Neural cell (in vitro differentiated cells): ENCODE measurements at regions not wholly inside any gene's neighbourhood (a gene's known extent, or its start where the extent isn't known, plus 50 kb on each side); places are given as distances from the start of the nearest gene placed in this dataset.
A peak's percentile ranks its signal among the peaks of the same experiment; 100 is the strongest.

Experiments used
- H2AFZ ChIP-seq: fragments of 200-600, 300-800 bp; sonication (generic), shearing (Covaris generic); 2 replicates; pipeline ENCODE4 v1.6.0; 2014; ENCODE audit warnings: low read depth, mild to moderate bottlenecking, antibody characterized with exemption, low read length, moderate library complexity
- H3F3A ChIP-seq: fragments of 200-600 bp; shearing (Covaris generic); 2 replicates; pipeline ENCODE4 v1.6.1; 2016; ENCODE audit warnings: mild to moderate bottlenecking, moderate library complexity, mixed read lengths, antibody characterized with exemption, low read length; ENCODE audit not compliant: insufficient read depth, poor library complexity, severe bottlenecking
- H3K27ac ChIP-seq: fragments of 200-600, 300-800 bp; sonication (generic), shearing (Covaris generic); 2 replicates; pipeline ENCODE4 v1.5.1; 2014; ENCODE audit warnings: mild to moderate bottlenecking, low read length, moderate library complexity
- H3K27me3 ChIP-seq: fragments of 300-800, 200-600 bp; sonication (generic), shearing (Covaris generic); 2 replicates; pipeline ENCODE4 v1.6.0; 2014; ENCODE audit warnings: mild to moderate bottlenecking, low read depth, low read length, moderate library complexity; ENCODE audit not compliant: insufficient read depth
- H3K36me3 ChIP-seq: fragments of 300-800, 200-600 bp; sonication (generic), shearing (Covaris generic); 2 replicates; pipeline ENCODE4 v1.5.1; 2014; ENCODE audit warnings: mild to moderate bottlenecking, antibody characterized with exemption, low read length, moderate library complexity; ENCODE audit not compliant: insufficient read depth
- H3K4me2 ChIP-seq: fragments of 300-800, 200-600 bp; sonication (generic), shearing (Covaris generic); 2 replicates; pipeline ENCODE4 v1.6.0; 2014; ENCODE audit warnings: mild to moderate bottlenecking, low read length
- H3K4me3 ChIP-seq: fragments of 300-800, 200-600 bp; sonication (generic), shearing (Covaris generic); 2 replicates; pipeline ENCODE4 v1.5.1; 2014; ENCODE audit warnings: mild to moderate bottlenecking, low read length, moderate library complexity
- H3K79me2 ChIP-seq: fragments of 200-600 bp; shearing (Covaris generic); replicated peaks from 2 replicates; pipeline ENCODE4 v1.6.0; 2014; ENCODE audit warnings: mild to moderate bottlenecking, low read length, moderate library complexity; ENCODE audit not compliant: insufficient read depth
- H3K9ac ChIP-seq: fragments of 300-800, 200-600 bp; sonication (generic), shearing (Covaris generic); 2 replicates; pipeline ENCODE4 v1.6.1; 2016; ENCODE audit warnings: mild to moderate bottlenecking, low read length, mixed read lengths
- H3K9me2 ChIP-seq: fragments of 200-600 bp; shearing (Covaris generic); 2 replicates; pipeline ENCODE4 v1.6.1; 2016; ENCODE audit warnings: mild to moderate bottlenecking, low read length, mixed read lengths; ENCODE audit not compliant: insufficient read depth
- H3K9me3 ChIP-seq: fragments of 200-600, 300-800 bp; sonication (generic), shearing (Covaris generic); 2 replicates; pipeline ENCODE4 v1.6.1; 2016; ENCODE audit warnings: mild to moderate bottlenecking, mixed run types, low read length, moderate library complexity, mixed read lengths
- H4K20me1 ChIP-seq: fragments of 200-600 bp; shearing (Covaris generic); 2 replicates; pipeline ENCODE4 v1.6.1; 2016; ENCODE audit warnings: mild to moderate bottlenecking, mixed run types; ENCODE audit not compliant: insufficient read depth
- CTCF ChIP-seq: fragments of 450-650 bp; IDR thresholded peaks from 2 replicates; pipeline ENCODE4 v1.5.1; 2014; ENCODE audit warnings: antibody characterized with exemption, mild to moderate bottlenecking, moderate library complexity; ENCODE audit not compliant: poor library complexity, severe bottlenecking
- EP300 ChIP-seq: fragments of 450-650 bp; conservative IDR thresholded peaks from 2 replicates; pipeline ENCODE4 v1.6.1; 2014; ENCODE audit warnings: antibody characterized with exemption, mild to moderate bottlenecking, moderate library complexity; ENCODE audit not compliant: poor library complexity, severe bottlenecking
- EZH2 ChIP-seq: fragments of 200-600, 300-800 bp; shearing (Covaris generic), sonication (generic); IDR thresholded peaks from 2 replicates; pipeline ENCODE4 v1.6.1; 2014; ENCODE audit warnings: antibody characterized with exemption, low read length, borderline replicate concordance, mild to moderate bottlenecking; ENCODE audit not compliant: insufficient read depth, poor library complexity, severe bottlenecking
- MXI1 ChIP-seq: fragments of 450-650 bp; conservative IDR thresholded peaks from 2 replicates; pipeline ENCODE4 v1.6.1; 2014; ENCODE audit warnings: antibody characterized with exemption, mild to moderate bottlenecking; ENCODE audit not compliant: poor library complexity, severe bottlenecking
- POLR2AphosphoS5 ChIP-seq: IDR thresholded peaks from 2 replicates; pipeline ENCODE4 v1.6.1; 2012
- RAD21 ChIP-seq: fragments of 450-650 bp; conservative IDR thresholded peaks from 2 replicates; pipeline ENCODE4 v1.6.1; 2014; ENCODE audit warnings: antibody characterized with exemption, mild to moderate bottlenecking, moderate library complexity
- REST ChIP-seq: IDR thresholded peaks from 2 replicates; pipeline ENCODE4 v1.6.1; 2012; ENCODE audit warnings: borderline replicate concordance
- SMC3 ChIP-seq: fragments of 450-650 bp; conservative IDR thresholded peaks from 2 replicates; pipeline ENCODE4 v1.6.1; 2014; ENCODE audit warnings: antibody characterized with exemption, mild to moderate bottlenecking, moderate library complexity; ENCODE audit not compliant: poor library complexity
- TAF1 ChIP-seq: IDR thresholded peaks from 2 replicates; pipeline ENCODE4 v1.6.1; 2012; ENCODE audit warnings: low read depth

DNA sequence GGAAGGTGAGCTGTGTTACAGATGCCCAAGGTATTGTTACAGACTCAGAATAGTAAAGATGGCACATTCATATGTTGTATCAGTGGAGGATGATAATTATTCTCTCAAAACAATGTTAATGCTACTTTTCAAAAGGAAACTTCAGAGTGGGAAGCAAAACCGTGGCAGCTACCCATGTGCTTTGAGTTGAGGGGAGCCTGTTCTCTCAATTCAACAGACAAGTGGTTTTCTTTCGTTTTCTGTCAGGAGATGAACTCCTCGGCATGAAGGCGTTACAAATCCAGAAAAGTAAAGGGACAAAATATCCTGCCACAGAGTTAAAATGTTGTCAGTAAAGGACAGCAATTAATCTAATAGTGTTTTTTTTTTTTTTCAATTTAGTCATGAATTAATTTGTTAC lies 629.4 kb upstream of the GBE1 start:
- H3K79me2 ChIP-seq: no peaks in the 10 kb centered on the region
- no peak overlapping the region for H3K4me3 ChIP-seq
- no peak overlapping the region for H2AFZ ChIP-seq
- H3K36me3 ChIP-seq: no peaks in the 10 kb centered on the region
- no peak for TF ChIP-seq MXI1
- no peaks in the 10 kb centered on the region for H4K20me1 ChIP-seq
- H3K9ac ChIP-seq: no peak overlapping the region
- H3K27ac ChIP-seq: no peak overlapping the region
- no peaks in the 10 kb centered on the region for H3K9me3 ChIP-seq
- no peaks in the 10 kb centered on the region for H3K27me3 ChIP-seq
- H3K4me2 ChIP-seq: no peak overlapping the region
- no peaks in the 10 kb centered on the region for H3K9me2 ChIP-seq
- H3F3A ChIP-seq: no peaks in the 10 kb centered on the region

GRCh38 chr3:82386647-82387046 lies 625.2 kb upstream of the GBE1 start:
- no peaks in the 10 kb centered on the region for H3K36me3 ChIP-seq
- no peaks in the 10 kb centered on the region for H4K20me1 ChIP-seq
- no peaks in the 10 kb centered on the region for H3K9me2 ChIP-seq
- H3K4me2 ChIP-seq: no peak overlapping the region
- no peaks in the 10 kb centered on the region for H3K79me2 ChIP-seq
- H3K9ac ChIP-seq: no peak overlapping the region
- H2AFZ ChIP-seq: no peak overlapping the region
- no peak overlapping the region for H3K4me3 ChIP-seq
- H3K27me3 ChIP-seq: no peaks in the 10 kb centered on the region
- no peaks in the 10 kb centered on the region for H3K9me3 ChIP-seq
- no peak overlapping the region for H3K27ac ChIP-seq
- H3F3A ChIP-seq: no peaks in the 10 kb centered on the region
- peak; percentile 75 for TF ChIP-seq POLR2AphosphoS5
- TF ChIP-seq SMC3: no peak

GRCh38 chr3:82384181-82384580 lies 622.7 kb upstream of the GBE1 start:
- TF ChIP-seq CTCF (no peak), POLR2AphosphoS5 (no peak), EP300 (no peak), RAD21 (no peak), EZH2 (no peak), MXI1 (no peak), TAF1 (no peak), SMC3 (no peak), REST (no peak)
- H3K4me2 ChIP-seq: no peak overlapping the region
- H3F3A ChIP-seq: no peaks in the 10 kb centered on the region
- H2AFZ ChIP-seq: no peak overlapping the region
- H3K27me3 ChIP-seq: no peaks in the 10 kb centered on the region
- no peaks in the 10 kb centered on the region for H3K9me2 ChIP-seq
- no peaks in the 10 kb centered on the region for H4K20me1 ChIP-seq
- H3K9me3 ChIP-seq: no peaks in the 10 kb centered on the region
- no peak overlapping the region for H3K4me3 ChIP-seq
- H3K79me2 ChIP-seq: no peaks in the 10 kb centered on the region
- no peak overlapping the region for H3K9ac ChIP-seq
- H3K36me3 ChIP-seq: no peaks in the 10 kb centered on the region
- no peak overlapping the region for H3K27ac ChIP-seq
